CD4-positive, alpha-beta T cell treated with Interleukin-15 for 4 hours (primary cell): ENCODE measurements at regions not wholly inside any gene's neighbourhood (a gene's known extent, or its start where the extent isn't known, plus 50 kb on each side); places are given as distances from the start of the nearest gene placed in this dataset.

Experiments
- DNase-seq: peaks from one replicate; pipeline ENCODE4 v3.0.0-alpha.2; 2020; ENCODE audit warnings: low spot score

DNA sequence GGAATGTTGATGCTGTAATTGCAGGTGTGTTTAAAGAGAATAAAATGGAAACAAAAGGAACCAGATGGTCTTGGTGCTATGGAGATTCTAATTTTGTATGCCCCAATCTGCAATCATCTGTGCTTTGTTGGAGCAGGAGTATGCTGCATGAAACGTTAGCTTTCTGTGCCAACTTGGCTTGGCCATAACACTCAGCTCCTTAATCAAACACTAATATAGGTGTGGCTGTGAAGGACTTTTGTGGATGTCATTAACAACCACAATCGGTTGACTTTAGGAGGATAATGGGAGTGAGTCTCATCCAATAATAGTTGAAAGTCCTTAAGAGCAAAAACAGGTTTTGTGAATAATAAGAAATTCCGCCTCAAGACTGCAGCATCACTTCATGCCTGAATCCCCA is 399.2 kb downstream of the NLGN4X start:
- DNase-seq = no peak

DNA sequence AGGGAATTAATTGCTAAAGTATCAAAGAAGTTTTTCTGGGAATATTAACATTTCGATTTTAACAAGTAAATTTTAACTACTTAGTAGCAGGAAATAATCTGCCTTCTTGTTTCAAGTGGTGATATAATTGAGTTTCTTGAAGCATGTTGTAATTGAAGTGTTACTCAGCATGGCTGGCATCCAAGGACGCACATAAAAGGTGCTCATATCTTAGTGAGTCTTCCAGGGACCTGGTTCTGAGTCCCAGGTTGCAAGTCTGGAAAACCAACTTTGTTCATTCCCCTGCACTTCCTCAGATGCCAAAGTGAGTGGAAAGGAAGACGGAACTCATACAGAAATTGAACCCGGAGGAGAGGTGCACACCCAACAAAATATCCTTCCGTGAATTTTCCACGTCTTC is 399.6 kb downstream of the NLGN4X start:
- DNase-seq = no peak

DNA sequence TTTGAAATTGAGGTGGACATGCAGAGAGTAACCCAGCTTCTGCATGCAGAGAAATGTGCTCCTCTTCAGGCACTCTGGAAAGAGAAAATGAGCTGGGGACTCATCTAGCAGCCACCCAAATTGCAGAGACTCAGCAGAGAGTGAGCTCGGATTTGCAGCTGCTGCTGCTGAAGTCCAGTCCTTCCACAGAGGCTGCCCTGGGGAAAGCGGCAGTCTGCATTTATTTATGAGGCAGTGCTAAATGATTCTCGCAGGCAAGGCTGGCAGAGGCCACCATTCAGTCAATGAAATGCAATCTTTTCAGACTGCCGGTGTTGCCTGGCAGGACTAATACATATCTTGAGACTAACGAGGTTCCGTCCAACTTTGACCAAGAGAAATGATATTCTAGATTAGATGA is 404.8 kb downstream of the NLGN4X start:
- no peak for DNase-seq

DNA sequence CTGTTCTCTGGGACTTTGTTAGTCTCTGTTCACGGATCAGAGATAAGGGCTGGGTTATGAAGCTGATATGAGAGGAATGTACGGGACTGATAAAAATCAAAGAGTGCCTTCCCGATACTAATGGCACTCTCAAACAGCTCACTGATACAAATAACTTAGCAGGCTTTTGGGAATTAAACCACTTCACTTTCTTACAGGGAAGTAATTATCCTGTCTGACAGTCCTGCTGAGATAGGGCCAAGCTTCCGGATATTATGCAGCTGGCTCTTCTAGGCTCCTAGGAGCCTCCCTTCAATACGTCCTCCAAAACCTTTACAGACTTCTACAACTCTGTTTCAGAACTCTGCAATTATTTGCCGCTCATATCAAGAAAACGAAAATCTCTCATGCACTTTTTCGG is 418.0 kb downstream of the NLGN4X start:
- no peak for DNase-seq

DNA sequence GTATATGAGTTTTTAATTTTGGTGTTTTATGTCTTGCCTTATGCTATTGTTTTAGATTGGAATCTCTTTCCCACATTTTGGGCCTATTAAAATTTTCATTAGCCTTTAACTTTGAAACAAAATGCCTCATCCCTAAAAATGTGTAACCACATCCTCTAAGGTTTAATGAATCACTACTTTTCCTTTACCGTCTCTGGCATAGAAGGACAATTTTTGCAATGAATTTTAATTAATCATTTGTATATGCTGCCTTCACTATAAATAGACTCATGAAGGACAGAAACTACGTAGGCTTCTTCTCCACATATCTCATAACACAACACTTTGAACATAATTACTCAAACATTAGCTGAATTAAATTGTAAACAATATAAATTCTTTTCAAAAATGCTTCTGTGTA is 421.5 kb downstream of the NLGN4X start:
- DNase-seq = no peak

DNA sequence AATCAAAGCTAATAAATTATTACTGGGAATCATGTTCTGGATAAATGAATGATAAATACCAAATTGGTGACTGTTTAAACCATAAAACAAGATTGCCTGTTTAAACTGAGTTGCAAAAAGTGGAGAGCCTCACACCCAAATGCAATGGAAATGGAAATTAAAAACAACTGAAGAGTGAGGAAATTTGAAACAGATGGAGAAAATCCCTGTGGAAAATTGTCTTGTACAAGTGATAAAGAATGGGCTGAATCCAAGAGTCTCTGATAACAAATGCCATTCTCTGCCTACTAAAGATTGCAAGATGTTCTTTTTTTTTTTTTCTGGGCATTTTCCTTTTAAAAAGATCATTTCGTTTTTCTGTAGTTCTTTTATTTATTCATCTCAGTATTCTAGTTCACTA is 426.3 kb downstream of the NLGN4X start:
- DNase-seq = no peak

DNA sequence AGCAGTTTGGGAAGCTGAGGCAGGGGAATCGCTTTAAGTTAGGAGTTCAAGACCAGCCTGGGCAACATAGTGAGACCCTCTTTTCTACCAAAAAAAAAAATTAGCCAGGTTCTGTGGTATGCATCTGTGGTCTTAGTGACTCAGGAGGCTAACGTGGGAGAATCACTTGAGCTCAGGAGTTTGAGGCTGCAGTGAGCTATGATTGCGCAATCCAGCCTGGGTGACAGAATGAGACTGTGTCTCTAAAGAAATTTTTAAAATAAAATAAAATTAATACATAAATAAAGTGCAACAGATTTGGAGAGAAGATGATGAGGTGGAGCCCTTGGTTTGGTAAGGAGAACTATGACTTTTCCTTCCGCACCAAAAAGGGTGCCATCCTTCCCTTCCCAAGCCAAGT is 436.9 kb downstream of the NLGN4X start:
- DNase-seq = no peak

DNA sequence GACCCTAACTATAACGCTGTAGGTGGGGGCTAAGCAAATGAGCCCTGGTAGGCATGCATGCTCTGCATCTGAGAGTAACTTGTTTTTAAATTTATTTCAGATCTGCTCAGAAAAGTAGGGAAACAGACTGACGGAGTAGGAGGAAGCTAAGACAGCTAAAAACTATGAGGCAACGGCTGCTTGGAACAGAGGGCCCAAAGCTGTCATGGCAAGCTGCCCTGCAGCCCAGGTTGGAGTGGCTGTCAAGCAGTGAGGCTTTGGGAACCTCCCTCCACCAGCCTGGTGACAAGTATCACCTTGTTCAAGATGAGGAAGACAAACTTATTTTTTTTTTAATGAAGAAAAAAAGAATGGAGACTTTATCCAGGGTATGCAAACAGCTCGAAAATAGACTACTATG is 439.8 kb downstream of the NLGN4X start:
- no peak for DNase-seq

DNA sequence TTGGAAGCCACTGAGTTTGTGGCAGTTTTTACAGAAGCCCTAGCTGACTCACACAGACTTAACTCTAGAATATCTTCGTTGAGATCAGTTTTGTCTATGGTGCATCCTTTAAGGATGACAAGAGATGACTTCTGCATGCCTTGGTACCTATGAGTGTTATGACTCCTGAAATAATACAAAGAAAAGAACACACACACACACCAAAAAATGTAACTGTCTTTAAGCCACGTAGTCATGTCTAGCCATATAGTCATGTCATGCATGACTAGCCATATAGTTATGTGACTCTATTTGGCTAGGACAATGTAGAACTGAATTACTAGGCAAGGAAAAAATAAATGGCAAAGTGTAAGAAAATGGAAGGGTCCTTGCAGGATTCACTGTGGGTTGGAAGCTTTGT is 447.8 kb downstream of the NLGN4X start:
- no peak for DNase-seq

DNA sequence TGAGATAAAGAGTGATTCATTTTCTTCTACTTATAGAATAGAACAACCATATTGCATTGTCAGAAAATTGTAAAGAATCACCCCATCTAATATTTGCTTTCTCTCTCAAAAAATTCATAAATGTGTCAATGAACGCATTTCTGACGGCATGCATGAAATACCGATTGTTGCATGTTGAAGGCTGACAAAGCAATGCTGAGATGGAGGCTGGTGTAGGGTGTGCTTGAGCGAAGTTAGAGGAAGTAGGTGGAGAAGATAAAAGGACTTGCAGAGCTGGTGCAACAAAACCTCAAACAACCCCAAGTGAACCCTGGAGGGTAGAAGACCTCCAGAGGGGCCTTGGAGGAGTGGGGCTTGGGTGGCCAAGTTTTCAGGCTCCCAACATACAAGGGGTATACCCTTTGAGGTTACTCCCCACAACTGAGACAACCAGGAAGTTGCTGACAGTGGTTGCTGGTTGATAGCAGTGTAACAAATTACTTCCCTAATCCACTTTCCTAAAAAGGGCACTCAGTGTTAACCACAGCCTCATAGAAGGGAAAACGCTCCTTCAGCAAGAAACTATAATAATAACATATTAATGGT is 452.7 kb downstream of the NLGN4X start:
- no peak for DNase-seq

DNA sequence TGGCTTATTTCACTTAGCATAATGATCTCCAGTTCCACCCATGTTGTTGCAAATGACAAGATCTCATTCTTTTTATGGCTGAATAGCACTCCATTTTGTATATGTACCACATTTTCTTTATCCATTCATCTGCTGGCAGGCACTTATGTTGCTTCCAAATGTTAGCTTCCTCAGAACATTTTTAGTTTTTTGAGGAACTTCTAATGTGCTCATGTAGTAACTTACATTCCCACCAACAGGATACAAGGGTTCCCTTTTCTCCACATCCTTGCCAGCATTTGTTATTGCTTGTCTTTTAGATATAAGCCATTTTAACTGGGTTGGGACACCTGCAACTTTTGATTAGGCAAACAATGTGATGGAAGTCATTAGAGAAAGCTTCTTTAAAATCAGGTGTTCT is 454.2 kb downstream of the NLGN4X start:
- no peak for DNase-seq

DNA sequence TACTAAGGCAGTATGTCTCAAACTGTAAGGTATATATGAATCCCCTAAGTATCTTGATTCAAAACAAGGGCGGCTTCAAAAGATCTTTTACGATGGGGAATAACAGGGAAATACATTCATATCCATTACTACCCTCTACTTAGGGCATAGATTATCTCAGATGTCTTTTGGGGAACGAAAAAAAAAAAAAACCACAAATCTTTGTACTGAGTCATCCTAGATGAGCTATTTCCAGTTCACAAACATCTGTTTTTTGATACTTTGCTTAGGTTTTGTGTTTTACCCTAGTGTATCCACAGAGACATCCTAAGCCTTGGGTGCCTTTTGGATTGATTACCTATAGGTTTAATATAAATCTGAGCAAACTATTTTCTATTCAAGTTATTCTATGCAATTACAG is 457.2 kb downstream of the NLGN4X start:
- DNase-seq = no peak

DNA sequence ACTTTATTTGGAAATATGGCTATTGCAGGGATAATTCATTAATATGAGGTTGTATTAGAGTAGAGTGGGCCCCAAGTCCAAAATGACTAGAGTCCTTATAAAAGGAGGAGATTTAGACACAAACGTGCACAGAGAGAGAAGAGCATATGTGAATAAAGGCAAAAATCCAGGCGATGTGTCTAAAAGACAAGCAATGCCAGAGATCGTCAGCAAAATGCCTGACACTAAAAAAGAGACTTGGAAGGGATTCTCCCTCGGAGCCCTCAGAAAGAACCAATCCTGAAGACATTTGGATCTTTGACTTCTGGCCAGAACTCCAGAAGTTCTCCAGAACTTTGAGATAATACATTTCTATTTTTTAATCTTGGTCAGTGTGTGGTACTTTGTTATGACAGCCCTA is 472.1 kb downstream of the NLGN4X start:
- no peak for DNase-seq

DNA sequence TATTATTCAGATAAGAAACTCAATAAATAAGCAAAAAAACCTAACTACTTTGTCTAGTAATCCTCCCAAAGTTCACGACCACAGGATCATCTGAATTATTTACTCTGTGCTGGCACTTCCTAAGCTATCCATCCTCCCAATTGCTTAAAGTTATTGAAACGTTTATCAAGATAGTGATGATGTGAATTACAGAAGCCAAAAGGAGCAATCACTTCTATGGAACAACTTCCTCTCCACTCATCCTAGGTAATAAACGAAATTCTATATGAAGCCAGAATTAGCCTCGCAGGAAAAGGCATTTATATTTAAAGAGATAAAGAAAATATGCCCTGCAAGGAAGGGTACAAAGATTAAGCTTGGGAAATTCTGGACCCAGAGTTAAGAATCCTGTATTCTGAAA is 475.4 kb downstream of the NLGN4X start:
- no peak for DNase-seq

DNA sequence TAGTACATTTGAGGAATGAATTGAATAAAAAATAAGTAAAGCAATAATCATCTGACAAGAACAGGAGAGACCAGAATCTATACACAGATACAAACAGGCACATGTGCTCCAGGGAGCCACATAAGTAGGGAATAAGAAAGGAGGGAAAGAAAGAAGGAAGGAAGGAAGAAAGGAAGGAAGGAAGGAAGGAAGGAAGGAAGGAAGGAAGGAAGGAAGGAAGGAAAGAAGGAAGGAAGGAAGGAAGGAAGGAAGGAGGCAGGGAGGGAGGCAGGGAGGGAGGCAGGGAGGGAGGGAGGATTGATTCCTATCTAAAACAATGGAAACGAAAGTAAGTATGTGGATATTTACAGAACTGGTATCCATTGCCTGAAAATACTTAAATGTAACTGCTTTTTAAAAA is 475.8 kb downstream of the NLGN4X start:
- DNase-seq = no peak

DNA sequence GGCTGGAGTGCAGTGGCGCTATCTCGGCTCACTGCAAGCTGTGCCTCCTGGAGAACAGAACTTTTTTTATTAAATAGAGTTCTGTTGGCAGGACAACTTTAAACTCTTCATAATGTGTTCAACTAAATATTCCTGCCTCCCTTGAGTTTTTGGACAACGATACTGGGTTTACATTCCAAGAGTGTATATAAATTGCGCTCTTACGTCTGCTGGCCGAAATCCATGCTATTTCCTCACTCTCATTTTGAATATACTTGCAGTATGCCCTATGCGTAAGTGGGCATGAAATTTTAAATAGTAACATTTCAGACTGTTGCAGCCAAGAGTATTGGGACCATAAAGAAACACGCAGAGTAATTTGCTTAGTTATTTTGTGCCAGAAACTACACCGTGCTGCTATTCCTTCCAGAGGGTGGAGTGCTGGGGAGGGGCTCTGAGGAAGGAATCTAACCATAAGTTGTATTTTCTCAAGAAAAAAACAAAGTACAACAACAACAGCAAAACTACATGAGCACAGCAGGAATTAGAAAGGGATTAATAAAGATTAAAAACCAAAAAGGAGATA is 480.0 kb downstream of the NLGN4X start:
- no peak for DNase-seq

DNA sequence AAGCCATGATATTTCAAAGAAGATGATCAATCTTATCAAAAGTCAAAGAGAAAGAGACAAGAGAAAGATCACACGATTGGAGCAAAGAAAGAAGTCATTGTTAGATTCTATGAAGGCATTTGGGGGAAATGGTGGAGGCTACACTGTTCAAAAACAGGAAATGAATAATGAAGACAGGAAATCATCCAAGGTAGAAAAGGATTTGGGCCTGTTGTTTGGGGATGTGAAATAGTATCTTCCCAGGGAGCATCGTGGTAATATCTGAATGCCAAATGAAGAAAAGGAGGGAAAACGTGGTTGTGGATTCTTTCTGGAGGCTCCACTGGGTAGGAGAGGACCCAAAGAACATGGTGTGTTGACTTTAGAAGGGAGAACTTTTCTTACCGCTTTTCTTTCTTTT is 482.4 kb downstream of the NLGN4X start:
- DNase-seq = no peak

DNA sequence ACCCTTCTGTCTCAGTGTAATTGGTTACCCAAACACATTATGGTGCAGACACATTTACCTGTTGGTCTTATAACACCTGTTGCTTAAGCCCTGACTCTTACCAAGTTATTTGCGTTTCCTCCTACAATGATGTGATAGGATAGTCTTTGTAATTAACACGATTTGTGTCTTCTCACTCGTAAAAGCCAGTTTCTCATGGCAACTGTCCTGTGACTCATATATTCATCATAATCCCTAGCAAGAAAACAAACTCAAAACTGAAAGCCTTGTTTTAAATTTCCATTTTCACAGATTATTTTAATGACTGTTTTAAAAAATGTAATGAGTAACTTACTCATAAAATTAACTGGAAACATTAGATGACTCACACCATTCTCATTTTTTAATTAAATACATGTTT is 495.2 kb downstream of the NLGN4X start:
- DNase-seq = no peak

DNA sequence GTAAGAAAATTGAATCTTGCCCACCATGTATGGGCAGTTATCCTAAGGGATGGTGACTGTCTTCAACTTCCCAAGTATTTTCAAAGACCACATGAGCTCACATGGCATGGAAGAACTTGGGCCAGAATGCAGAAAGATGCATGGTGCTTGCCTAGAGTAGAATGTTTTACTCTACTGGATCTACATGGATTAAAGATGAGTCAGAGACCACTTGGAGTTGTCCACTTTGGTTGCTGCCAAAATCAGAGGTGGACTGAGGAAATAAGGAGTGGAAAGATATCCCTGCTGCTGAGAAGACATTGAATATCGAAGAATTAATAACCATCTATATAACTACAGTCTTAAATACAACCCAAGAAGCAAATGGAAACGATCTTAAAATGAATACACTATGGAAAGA is 498.1 kb downstream of the NLGN4X start:
- DNase-seq = no peak

DNA sequence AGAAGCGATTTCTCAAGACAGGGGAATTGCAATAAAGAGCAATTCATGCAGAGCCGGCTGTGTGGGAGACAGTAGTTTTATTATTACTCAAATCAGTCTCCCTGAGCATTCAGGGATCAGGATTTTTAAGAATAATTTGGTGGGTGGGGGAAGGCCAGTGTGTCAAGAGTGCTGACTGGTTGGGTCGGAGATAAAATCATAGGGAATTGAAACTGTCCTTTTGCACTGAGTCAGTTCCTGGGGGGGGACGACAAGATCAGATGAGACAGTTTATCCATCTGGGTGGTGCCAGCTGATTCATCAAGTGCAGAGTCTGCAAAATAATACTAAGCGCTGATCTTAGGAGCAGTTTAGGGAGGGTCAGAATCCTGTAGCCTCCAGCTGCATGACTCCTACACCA is 502.4 kb downstream of the NLGN4X start:
- DNase-seq = no peak

DNA sequence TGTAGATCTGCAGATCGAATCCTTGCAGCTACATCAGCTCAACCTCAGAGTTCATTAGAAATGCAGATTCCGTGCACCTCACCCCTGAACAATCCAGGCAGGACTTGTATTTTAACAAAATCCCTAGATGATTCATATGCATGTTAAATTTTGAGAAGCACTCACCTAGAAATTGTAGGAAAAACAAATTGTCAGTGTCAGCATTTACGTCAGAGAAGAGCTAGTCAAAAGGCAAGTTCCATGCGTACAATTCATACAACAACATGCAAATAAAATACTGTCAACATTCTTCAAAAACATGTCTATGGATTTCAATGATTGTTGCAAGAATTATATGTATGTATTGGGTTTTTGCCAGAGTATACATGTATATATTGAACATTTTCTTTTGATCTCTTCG is 504.5 kb downstream of the NLGN4X start:
- DNase-seq = no peak

DNA sequence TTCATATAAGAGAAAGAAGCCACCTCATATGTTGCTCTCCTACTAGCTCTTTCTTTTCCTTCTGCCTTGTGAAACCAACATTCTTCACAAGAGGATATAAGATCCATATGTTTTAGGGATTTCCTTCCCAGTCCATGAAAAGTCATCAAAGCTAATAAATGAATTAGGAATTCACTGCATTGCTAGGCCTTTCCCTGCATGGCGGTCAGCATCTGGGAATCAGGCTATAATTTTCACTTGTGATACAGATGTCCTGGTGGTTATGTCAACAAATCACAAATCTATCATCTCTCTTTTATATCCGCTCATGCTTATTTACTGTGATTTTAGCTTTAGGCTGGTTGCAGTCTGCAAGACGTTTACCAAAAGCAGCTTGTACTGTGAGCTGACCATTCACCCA is 510.0 kb downstream of the NLGN4X start:
- DNase-seq = no peak

DNA sequence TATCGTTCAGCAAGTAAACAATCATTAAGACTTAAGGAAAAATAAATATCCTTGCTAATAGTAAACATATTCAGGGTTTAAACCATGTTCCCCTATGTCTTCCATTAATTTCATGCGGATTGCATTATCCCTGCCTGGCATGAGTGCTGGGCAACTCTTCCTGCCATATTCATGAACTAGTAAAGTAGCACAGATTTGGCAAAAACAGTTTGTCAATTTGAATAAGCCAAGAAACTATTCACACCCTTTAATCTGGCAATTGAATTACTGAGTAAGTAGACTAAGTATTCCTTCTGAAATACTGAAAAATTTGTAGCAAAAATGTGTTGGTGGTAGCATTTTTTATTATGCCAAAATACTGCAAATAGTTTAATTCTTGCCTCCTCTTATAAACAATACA is 512.0 kb downstream of the NLGN4X start:
- DNase-seq = no peak

DNA sequence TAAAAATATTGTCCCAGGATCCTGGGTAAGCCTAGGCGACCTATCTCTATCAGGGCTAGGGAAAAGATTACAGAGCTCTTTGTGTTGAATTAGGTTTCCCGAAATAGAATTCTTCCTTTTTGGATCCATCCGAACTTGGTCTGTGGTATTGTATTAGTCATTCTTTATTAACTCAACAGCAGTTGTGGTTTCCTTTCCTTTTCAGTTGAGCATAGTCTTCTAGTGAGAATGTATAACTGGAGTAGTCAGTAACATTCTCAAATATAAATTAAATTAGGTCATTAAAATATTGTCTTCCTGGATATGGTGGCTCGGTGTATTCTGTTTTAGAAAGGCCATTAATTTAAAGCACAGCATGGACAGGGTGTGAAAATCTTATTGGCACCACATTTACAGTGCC is 520.4 kb downstream of the NLGN4X start:
- no peak for DNase-seq

DNA sequence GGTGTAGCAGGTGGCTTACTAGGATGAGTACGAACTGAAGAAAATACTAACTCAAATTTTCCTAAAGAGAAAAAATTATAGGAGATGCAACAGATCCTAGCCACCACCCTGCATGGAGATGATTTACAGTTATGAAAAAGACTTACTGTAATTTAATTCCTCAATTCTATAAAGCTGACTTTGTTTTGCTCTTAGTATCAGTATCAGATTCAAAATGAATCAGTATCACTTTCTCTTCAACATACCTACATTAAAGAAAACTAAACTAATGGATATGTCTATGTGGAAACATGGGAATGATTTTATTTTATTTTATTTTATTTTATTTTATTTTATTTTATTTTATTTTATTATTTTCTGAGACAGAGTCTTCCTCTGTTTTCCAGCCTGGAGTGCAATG is 525.8 kb downstream of the NLGN4X start:
- no peak for DNase-seq
